Upper lobe of right lung (tissue), 1 donor: ENCODE measurements at regions not wholly inside any gene's neighbourhood (a gene's known extent, or its start where the extent isn't known, plus 50 kb on each side); places are given as distances from the start of the nearest gene placed in this dataset.

ENCODE experiments used
- ATAC-seq: fragments of 200-7000 bp; cut with Tn5 transposase; one replicate; pipeline ENCODE4 v1.9.1; 2020; ENCODE audit warnings: mild to moderate bottlenecking, moderate library complexity
- DNase-seq: peaks from one replicate; pipeline ENCODE4 v3.0.0-alpha.2; 2020
- H3K27ac ChIP-seq: fragments of 200-600 bp; one replicate; pipeline ENCODE4 v1.8.0; 2022
- H3K27me3 ChIP-seq: fragments of 200-600 bp; one replicate; pipeline ENCODE4 v1.8.0; 2022; ENCODE audit warnings: mild to moderate bottlenecking
- H3K36me3 ChIP-seq: fragments of 200-600 bp; one replicate; pipeline ENCODE4 v1.8.0; 2022
- H3K4me1 ChIP-seq: fragments of 200-600 bp; one replicate; pipeline ENCODE4 v1.8.0; 2022
- H3K4me3 ChIP-seq: fragments of 200-600 bp; one replicate; pipeline ENCODE4 v1.8.0; 2022; ENCODE audit warnings: mild to moderate bottlenecking
- H3K9me3 ChIP-seq: fragments of 200-600 bp; one replicate; pipeline ENCODE4 v1.8.0; 2022
- intact Hi-C: fragments of 100-400 bp; cut with DNase I; formaldehyde crosslinking; loops from one replicate; pipeline ENCODE4 v1.11.0; 2022
- TF ChIP-seq, protein P1 (sequence below): fragments of 200-600 bp; IDR thresholded peaks from one replicate; pipeline ENCODE4 v1.8.0; 2022; ENCODE audit warnings: antibody characterized with exemption
- donor health status: DM: no; HTN: yes; CAD: no; lungs with severe emphysema.

DNA sequence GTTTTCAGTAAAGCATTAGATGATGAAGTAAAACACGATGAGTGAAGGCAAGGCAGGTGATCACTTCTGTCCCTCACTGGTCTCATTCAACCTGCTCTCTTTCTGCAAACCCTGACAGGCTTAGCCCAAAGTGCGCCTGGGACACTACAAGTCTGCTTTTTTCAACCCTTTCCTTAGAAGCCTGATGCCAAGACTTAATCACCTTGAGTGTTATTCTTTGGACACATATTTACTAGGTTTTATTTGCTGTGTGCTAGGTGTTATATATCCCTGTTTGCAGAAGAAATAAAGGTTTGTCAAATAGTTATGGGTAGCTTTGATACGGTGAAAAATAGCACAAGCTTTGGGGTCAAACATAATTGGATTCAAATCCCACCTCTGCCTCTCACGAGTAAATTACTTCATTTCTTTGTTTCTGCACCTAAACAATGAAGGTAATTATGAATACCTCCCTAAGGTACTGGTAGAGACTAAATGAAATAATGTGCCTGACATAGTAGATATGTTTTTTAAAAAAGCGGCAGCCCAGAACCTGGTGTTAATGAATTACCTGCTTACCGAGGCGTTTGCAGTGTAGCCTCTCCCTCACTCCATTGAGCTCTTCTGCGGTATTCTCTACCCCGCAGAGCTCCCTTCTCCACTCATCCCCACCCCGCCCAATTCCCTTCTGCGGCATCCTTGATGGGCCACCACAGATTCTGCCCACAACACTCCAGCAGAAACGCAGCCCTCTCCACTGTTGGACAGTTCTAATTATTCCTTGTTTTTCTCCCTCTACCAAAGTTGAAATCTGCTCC, 269.0 kb upstream of the TPM1 start:
- Histone ChIP-seq H3K9me3 (no peaks in the 10 kb centered on the region), H3K27ac (no peak overlapping the region), H3K36me3 (no peaks in the 10 kb centered on the region), H3K4me1 (no peaks in the 10 kb centered on the region), H3K27me3 (no peaks in the 10 kb centered on the region), H3K4me3 (no peak overlapping the region)
- intact Hi-C loops = no loop called here
- TF ChIP-seq, protein P1, sequence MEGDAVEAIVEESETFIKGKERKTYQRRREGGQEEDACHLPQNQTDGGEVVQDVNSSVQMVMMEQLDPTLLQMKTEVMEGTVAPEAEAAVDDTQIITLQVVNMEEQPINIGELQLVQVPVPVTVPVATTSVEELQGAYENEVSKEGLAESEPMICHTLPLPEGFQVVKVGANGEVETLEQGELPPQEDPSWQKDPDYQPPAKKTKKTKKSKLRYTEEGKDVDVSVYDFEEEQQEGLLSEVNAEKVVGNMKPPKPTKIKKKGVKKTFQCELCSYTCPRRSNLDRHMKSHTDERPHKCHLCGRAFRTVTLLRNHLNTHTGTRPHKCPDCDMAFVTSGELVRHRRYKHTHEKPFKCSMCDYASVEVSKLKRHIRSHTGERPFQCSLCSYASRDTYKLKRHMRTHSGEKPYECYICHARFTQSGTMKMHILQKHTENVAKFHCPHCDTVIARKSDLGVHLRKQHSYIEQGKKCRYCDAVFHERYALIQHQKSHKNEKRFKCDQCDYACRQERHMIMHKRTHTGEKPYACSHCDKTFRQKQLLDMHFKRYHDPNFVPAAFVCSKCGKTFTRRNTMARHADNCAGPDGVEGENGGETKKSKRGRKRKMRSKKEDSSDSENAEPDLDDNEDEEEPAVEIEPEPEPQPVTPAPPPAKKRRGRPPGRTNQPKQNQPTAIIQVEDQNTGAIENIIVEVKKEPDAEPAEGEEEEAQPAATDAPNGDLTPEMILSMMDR = no peak
- ATAC-seq = no peak
- DNase-seq = no peak

GRCh38 chr15:62775932-62776331, 266.6 kb upstream of the TPM1 start:
- Histone ChIP-seq H3K27me3 (no peaks in the 10 kb centered on the region), H3K27ac (no peak overlapping the region), H3K4me3 (no peak overlapping the region), H3K4me1 (no peaks in the 10 kb centered on the region), H3K9me3 (no peaks in the 10 kb centered on the region), H3K36me3 (no peaks in the 10 kb centered on the region)
- intact Hi-C loops = no loop called here
- ATAC-seq (no peak), DNase-seq (no peak)
- TF ChIP-seq, protein P1 = no peak

- ATAC-seq (no peak), DNase-seq (no peak)
- H3K27me3 ChIP-seq = no peaks in the 10 kb centered on the region
- H3K36me3 ChIP-seq = no peaks in the 10 kb centered on the region
- TF ChIP-seq, protein P1 = no peak
- H3K9me3 ChIP-seq = no peaks in the 10 kb centered on the region
- intact Hi-C loops = no loop called here
- no peak overlapping the region for H3K27ac ChIP-seq
- no peak overlapping the region for H3K4me3 ChIP-seq
- H3K4me1 ChIP-seq = peaks cover 6% of the 10 kb centered on the region
These were observed 264.9 kb upstream of the TPM1 start for GRCh38 chr15:62777671-62778070.

DNA sequence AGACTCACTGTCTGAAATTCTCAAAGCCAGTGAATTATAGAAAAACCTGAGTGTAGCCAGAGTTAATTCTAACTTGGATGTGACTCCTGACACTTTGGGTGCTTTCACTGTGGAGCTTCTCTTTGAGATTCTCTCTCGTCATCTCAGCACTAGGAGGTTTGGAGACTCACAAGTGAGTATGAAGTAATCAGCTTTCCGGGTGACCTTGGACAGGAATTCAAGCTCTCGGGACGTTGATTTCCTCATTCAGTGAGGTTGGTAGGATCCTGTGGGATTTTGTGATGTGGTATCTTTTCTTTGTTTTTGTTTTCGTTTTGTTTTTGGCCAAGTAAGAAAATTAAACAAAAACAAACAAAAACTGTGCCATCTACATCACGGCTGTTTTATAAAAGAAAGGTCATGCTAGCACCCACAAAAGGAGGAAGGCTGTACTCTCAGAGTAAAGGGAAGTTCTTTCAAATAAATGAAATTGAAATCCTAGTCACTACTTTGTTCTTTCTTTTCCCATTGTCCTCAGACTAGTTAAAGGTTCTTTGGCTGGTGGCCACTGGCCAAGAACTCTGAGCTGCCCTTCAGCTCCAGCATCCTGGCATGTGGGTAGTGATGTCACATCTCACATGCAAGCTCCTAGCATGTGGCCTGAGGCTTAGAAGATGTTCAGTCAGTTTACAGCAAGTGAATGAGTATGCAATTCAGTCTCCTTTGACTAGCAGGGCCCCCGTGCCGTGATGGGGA, 263.3 kb upstream of the TPM1 start:
- Histone ChIP-seq H3K36me3 (no peaks in the 10 kb centered on the region), H3K9me3 (no peaks in the 10 kb centered on the region), H3K4me3 (no peak overlapping the region), H3K27me3 (no peaks in the 10 kb centered on the region), H3K27ac (no peak overlapping the region), H3K4me1 (peaks cover 7% of the 10 kb centered on the region)
- ATAC-seq = no peak
- intact Hi-C loops = no loop called here
- no peak for DNase-seq
- TF ChIP-seq, protein P1 = no peak

DNA sequence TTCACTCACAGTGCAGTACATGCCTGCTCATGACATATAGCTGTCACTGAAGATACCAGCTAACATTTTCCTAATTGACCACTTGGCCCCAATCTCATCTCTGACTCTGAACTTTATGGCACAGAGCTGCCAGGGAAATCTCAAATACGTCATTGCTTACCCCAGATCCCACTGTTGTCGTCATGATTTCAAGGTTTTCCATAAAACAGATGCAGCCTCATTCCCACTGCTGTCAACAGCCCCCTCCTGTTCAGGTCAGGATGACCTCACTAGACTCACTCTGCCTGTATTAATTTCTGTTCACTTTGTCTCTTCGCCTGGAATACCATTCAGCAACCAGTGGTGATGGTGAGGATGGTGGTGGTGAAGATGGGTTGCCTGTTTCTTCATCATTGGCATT, 262.6 kb upstream of the TPM1 start:
- Histone ChIP-seq H3K4me3 (no peak overlapping the region), H3K36me3 (no peaks in the 10 kb centered on the region), H3K27ac (no peak overlapping the region), H3K4me1 (peaks cover 7% of the 10 kb centered on the region), H3K9me3 (no peaks in the 10 kb centered on the region), H3K27me3 (no peaks in the 10 kb centered on the region)
- no peak for ATAC-seq
- intact Hi-C loops = no loop called here
- TF ChIP-seq, protein P1 = no peak
- no peak for DNase-seq
